Fibroblast of lung (primary cell): ENCODE measurements at regions not wholly inside any gene's neighbourhood (a gene's known extent, or its start where the extent isn't known, plus 50 kb on each side); places are given as distances from the start of the nearest gene placed in this dataset.

Source experiments
- DNase-seq, 2 donors: peaks; one replicate each; pipeline versions ENCODE4 v3.0.0 to v3.0.0-alpha.2; 2010; ENCODE audit warnings: low read depth in 2 of 2
- H2AFZ ChIP-seq: 2 replicates; pipeline ENCODE4 v1.5.1; 2012; ENCODE audit warnings: low read length, control low read depth, inconsistent platforms
- H3K27ac ChIP-seq: 2 replicates; pipeline ENCODE4 v1.5.1; 2011; ENCODE audit warnings: low read length, control low read depth; ENCODE audit not compliant: insufficient read depth
- H3K27me3 ChIP-seq: 2 replicates; pipeline ENCODE4 v1.5.1; 2011; ENCODE audit warnings: mild to moderate bottlenecking, low read length; ENCODE audit not compliant: control insufficient read depth, insufficient read depth
- H3K36me3 ChIP-seq: 2 replicates; pipeline ENCODE4 v1.5.1; 2011; ENCODE audit warnings: low read length; ENCODE audit not compliant: control insufficient read depth, insufficient read depth
- H3K4me1 ChIP-seq: 2 replicates; pipeline ENCODE4 v1.5.1; 2011; ENCODE audit warnings: low read length; ENCODE audit not compliant: control insufficient read depth, insufficient read depth; ENCODE audit errors: extremely low read depth
- H3K4me2 ChIP-seq: 2 replicates; pipeline ENCODE4 v1.5.1; 2011; ENCODE audit warnings: low read length, control low read depth; ENCODE audit not compliant: insufficient read depth; ENCODE audit errors: extremely low read depth
- H3K4me3 ChIP-seq, 4 experiments: fragments of 200-600 bp in 1 of 4; sonication (generic) in 1 of 4; replicated peaks in 1 of 4; 2 replicates each; pipeline ENCODE4 v1.5.1; 2011 to 2016; ENCODE audit warnings: low read length in 4 of 4, low read depth in 3 of 4, mild to moderate bottlenecking in 3 of 4, control low read depth in 2 of 4, inconsistent platforms in 1 of 4, mixed read lengths in 1 of 4; ENCODE audit not compliant: insufficient read depth in 1 of 4; ENCODE audit errors: control extremely low read depth in 1 of 4
- H3K79me2 ChIP-seq: 2 replicates; pipeline ENCODE4 v1.5.1; 2012; ENCODE audit warnings: mild to moderate bottlenecking, low read length, inconsistent platforms; ENCODE audit not compliant: control insufficient read depth, insufficient read depth
- H3K9ac ChIP-seq: 2 replicates; pipeline ENCODE4 v1.5.1; 2011; ENCODE audit warnings: mild to moderate bottlenecking, low read length, control low read depth; ENCODE audit not compliant: insufficient read depth
- H3K9me3 ChIP-seq: 2 replicates; pipeline ENCODE4 v1.5.1; 2012; ENCODE audit warnings: low read depth, low read length; ENCODE audit not compliant: control insufficient read depth, insufficient read depth
- H4K20me1 ChIP-seq: 2 replicates; pipeline ENCODE4 v1.5.1; 2011; ENCODE audit warnings: low read length; ENCODE audit not compliant: control insufficient read depth, insufficient read depth; ENCODE audit errors: extremely low read depth
- CTCF ChIP-seq, 2 donors: IDR thresholded peaks in 1 of 2; conservative IDR thresholded peaks in 1 of 2; 1 replicate in 1 of 2; 2 replicates in 1 of 2; pipeline ENCODE4 v1.5.1; 2011 to 2012; ENCODE audit warnings: low read length in 2 of 2, control low read depth in 1 of 2, inconsistent platforms in 1 of 2, low read depth in 1 of 2, mild to moderate bottlenecking in 1 of 2
- EZH2 ChIP-seq: IDR thresholded peaks from 2 replicates; pipeline ENCODE4 v1.5.1; 2012; ENCODE audit warnings: low read length, control low read depth, mild to moderate bottlenecking; ENCODE audit errors: missing control alignments

DNA sequence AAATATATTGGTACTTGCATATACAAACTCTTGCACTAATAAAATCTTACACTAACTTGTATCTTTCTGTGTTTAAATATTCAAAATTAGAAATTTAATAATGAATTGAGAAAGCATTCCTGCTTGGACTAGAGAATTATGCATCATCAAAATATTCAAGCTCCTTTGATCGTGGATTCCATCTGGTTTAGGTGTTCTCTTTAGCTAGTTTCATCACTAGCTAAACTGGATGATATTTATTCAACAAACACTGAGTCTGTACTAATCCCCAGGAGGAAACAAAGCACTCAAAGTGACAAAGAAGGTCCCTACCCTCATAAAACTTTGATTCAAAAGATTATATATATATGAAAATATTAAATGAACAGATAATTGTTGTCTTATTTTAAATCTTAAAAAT lies 1360.9 kb upstream of the ALCAM start:
- peak in 1 of 2 donors; percentile 3 for DNase-seq
- TF ChIP-seq CTCF (conservative IDR thresholded peaks at IDR 0.05 in 1 of 2, IDR thresholded peaks at IDR 0.05 in 1 of 2; ENCODE audit: low read depth in 1 of 2, low read length in 2 of 2) = no peak
- TF ChIP-seq EZH2 = no peak

GRCh38 chr3:104018541-104018940 lies 1348.2 kb upstream of the ALCAM start:
- no peak for TF ChIP-seq CTCF (conservative IDR thresholded peaks at IDR 0.05 in 1 of 2, IDR thresholded peaks at IDR 0.05 in 1 of 2; ENCODE audit: low read depth in 1 of 2, low read length in 2 of 2)
- no peak for TF ChIP-seq EZH2
- no peaks in the 10 kb centered on the region for H3K79me2 ChIP-seq

More for the DNA sequence above, 1360.9 kb upstream of the ALCAM start:
- no peaks in the 10 kb centered on the region for H3K79me2 ChIP-seq
- H3K9ac ChIP-seq = no peak overlapping the region
- H3K27ac ChIP-seq = no peak overlapping the region
- no peaks in the 10 kb centered on the region for H3K4me1 ChIP-seq
- H3K4me3 ChIP-seq = no peak overlapping the region
- H2AFZ ChIP-seq = no peak overlapping the region
- no peaks in the 10 kb centered on the region for H3K9me3 ChIP-seq
- no peaks in the 10 kb centered on the region for H3K36me3 ChIP-seq
- H3K27me3 ChIP-seq = no peaks in the 10 kb centered on the region
- H3K4me2 ChIP-seq = no peak overlapping the region
- H4K20me1 ChIP-seq = no peaks in the 10 kb centered on the region

DNA sequence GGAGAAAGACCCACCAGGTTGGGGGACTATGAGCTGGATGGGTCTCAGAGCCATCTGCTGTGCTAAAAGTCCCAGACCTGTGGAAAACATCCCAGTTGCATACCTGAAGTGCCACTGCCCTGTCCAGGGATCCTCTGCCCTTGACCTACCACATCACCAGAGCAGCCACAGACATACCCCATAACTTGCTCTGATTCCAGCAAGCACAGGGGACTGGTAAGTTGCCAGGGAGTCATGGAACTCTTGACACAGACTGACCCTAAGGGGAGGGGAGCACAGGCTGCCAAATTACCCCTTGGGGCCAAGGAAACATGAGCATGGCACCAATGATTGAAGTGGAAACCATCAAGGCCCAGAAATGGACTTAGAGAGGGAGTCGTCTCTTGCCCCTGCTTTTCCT lies 1335.1 kb upstream of the ALCAM start:
- H3K79me2 ChIP-seq = no peaks in the 10 kb centered on the region
- H3K27me3 ChIP-seq = no peaks in the 10 kb centered on the region
- H3K9me3 ChIP-seq = no peaks in the 10 kb centered on the region
- H4K20me1 ChIP-seq = no peaks in the 10 kb centered on the region
- H3K4me1 ChIP-seq = no peaks in the 10 kb centered on the region
- no peak overlapping the region for H3K27ac ChIP-seq
- H3K4me2 ChIP-seq = no peak overlapping the region
- no peak overlapping the region for H3K4me3 ChIP-seq
- no peak overlapping the region for H3K9ac ChIP-seq
- H2AFZ ChIP-seq = no peak overlapping the region
- H3K36me3 ChIP-seq = no peaks in the 10 kb centered on the region
- TF ChIP-seq EZH2 (no peak), CTCF (conservative IDR thresholded peaks at IDR 0.05 in 1 of 2, IDR thresholded peaks at IDR 0.05 in 1 of 2; ENCODE audit: low read depth in 1 of 2, low read length in 2 of 2) (no peak)
- DNase-seq = no peak

More at GRCh38 chr3:104018541-104018940, 1348.2 kb upstream of the ALCAM start:
- Histone ChIP-seq H3K4me1 (no peaks in the 10 kb centered on the region), H3K4me2 (no peak overlapping the region), H2AFZ (no peak overlapping the region), H3K4me3 (no peak overlapping the region), H3K9me3 (no peaks in the 10 kb centered on the region), H3K9ac (no peak overlapping the region), H4K20me1 (no peaks in the 10 kb centered on the region), H3K27ac (no peak overlapping the region), H3K27me3 (no peaks in the 10 kb centered on the region), H3K36me3 (no peaks in the 10 kb centered on the region)
- peak in 1 of 2 donors; percentile 18 for DNase-seq
